Right atrium auricular region (tissue), 2 donors: ENCODE measurements at regions not wholly inside any gene's neighbourhood (a gene's known extent, or its start where the extent isn't known, plus 50 kb on each side); places are given as distances from the start of the nearest gene placed in this dataset.

Experiments
- DNase-seq: peaks from one replicate; pipeline ENCODE4 v3.0.0-alpha.2; 2019; ENCODE audit warnings: low spot score
- H3K27ac ChIP-seq, 2 donors: fragments of 200-600 bp; sonication (generic); 1 replicate in 1 of 2; 2 replicates in 1 of 2; pipeline ENCODE4 v1.5.1; 2016 to 2019
- H3K27me3 ChIP-seq, 2 donors: fragments of 200-600 bp; sonication (generic); one replicate each; pipeline versions ENCODE4 v1.5.1 to v1.6.0; 2017 to 2019
- H3K36me3 ChIP-seq: fragments of 200-600 bp; sonication (generic); one replicate; pipeline ENCODE4 v1.5.1; 2016
- H3K4me1 ChIP-seq, 2 donors: fragments of 200-600 bp; sonication (generic); one replicate each; pipeline versions ENCODE4 v1.5.1 to v1.6.0; 2017 to 2019
- H3K4me3 ChIP-seq, 2 donors: fragments of 200-600 bp; sonication (generic); 1 replicate in 1 of 2; 2 replicates in 1 of 2; pipeline ENCODE4 v1.5.1; 2017 to 2019; ENCODE audit warnings: mild to moderate bottlenecking in 1 of 2, moderate library complexity in 1 of 2
- H3K9me3 ChIP-seq, 2 donors: fragments of 200-600 bp; sonication (generic); one replicate each; pipeline ENCODE4 v1.5.1; 2019
- TF ChIP-seq, protein P1 (sequence below), 2 donors: fragments of 200-600 bp; sonication (generic); IDR thresholded peaks; one replicate each; pipeline ENCODE4 v1.5.1; 2019; ENCODE audit warnings: antibody characterized with exemption in 2 of 2

DNA sequence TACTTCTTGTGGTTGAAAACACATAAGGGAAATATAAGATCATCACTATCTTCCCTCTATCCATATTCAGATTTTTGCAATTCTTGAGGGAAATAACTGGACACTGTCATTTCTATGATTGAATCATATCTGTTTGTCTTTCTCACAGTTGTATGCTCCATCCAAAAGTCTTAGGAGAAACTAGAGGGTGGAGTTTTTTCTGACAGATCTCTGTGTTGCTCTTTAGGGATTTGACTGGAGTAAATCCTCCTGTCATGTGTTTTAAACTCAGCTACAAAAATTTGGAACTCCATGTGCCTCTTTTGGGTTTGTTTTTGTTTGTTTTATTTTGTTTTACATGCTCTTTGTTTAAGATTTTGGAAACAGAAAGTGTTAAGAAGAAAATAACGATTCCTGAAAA, 136.5 kb downstream of the SPATA18 start:
- Histone ChIP-seq H3K9me3 (no peaks in the 10 kb centered on the region), H3K36me3 (no peaks in the 10 kb centered on the region), H3K4me3 (no peak overlapping the region), H3K4me1 (no peaks in the 10 kb centered on the region), H3K27ac (no peak overlapping the region), H3K27me3 (no peaks in the 10 kb centered on the region)
- TF ChIP-seq, protein P1, sequence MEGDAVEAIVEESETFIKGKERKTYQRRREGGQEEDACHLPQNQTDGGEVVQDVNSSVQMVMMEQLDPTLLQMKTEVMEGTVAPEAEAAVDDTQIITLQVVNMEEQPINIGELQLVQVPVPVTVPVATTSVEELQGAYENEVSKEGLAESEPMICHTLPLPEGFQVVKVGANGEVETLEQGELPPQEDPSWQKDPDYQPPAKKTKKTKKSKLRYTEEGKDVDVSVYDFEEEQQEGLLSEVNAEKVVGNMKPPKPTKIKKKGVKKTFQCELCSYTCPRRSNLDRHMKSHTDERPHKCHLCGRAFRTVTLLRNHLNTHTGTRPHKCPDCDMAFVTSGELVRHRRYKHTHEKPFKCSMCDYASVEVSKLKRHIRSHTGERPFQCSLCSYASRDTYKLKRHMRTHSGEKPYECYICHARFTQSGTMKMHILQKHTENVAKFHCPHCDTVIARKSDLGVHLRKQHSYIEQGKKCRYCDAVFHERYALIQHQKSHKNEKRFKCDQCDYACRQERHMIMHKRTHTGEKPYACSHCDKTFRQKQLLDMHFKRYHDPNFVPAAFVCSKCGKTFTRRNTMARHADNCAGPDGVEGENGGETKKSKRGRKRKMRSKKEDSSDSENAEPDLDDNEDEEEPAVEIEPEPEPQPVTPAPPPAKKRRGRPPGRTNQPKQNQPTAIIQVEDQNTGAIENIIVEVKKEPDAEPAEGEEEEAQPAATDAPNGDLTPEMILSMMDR (IDR thresholded peaks at IDR 0.05): no peak
- no peak for DNase-seq

DNA sequence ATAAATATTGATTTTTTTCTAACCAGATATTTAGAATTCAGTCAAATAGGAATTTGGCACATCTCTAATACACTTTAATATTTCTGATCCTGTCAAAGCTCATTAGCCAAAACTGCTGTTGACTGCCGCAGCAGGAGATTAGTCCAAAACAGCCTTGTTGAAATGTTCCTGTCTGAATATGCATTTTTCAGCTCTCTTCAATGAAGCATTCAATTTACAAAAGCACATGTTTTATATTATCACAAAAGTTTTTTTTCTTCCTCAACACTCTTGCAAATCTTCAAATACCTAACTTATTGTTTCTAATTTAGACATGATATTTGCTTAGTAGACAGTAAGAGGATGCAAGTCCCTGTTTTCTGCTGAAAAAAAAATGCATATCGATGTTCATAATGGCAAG, 140.9 kb downstream of the SPATA18 start:
- Histone ChIP-seq H3K9me3 (no peaks in the 10 kb centered on the region), H3K4me3 (no peak overlapping the region), H3K36me3 (no peaks in the 10 kb centered on the region), H3K27me3 (no peaks in the 10 kb centered on the region), H3K4me1 (no peaks in the 10 kb centered on the region), H3K27ac (no peak overlapping the region)
- no peak for DNase-seq
- TF ChIP-seq, protein P1 (IDR thresholded peaks at IDR 0.05): no peak

DNA sequence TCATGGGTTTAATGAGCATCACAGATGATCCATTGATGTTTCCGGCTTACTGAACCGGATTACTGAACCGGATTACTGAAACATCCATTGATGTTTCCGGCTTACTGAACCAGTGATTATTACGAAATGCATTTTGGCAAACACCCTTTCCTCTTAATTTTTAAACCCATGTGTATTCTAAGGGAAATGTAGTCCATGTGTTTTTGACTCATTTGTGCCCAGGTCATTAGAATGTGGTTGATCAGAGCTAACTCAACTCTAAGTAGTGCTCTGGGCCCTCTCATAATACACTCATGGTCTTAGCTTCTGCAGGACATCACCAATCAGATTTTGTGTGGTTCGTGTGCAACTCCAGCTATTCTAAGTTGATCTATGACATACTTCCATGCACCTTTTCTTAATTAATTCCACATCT, 141.6 kb downstream of the SPATA18 start:
- no peak overlapping the region for H3K27ac ChIP-seq
- no peaks in the 10 kb centered on the region for H3K4me1 ChIP-seq
- no peaks in the 10 kb centered on the region for H3K36me3 ChIP-seq
- no peak for DNase-seq
- H3K27me3 ChIP-seq: no peaks in the 10 kb centered on the region
- TF ChIP-seq, protein P1 (IDR thresholded peaks at IDR 0.05): no peak
- no peak overlapping the region for H3K4me3 ChIP-seq
- no peaks in the 10 kb centered on the region for H3K9me3 ChIP-seq

DNA sequence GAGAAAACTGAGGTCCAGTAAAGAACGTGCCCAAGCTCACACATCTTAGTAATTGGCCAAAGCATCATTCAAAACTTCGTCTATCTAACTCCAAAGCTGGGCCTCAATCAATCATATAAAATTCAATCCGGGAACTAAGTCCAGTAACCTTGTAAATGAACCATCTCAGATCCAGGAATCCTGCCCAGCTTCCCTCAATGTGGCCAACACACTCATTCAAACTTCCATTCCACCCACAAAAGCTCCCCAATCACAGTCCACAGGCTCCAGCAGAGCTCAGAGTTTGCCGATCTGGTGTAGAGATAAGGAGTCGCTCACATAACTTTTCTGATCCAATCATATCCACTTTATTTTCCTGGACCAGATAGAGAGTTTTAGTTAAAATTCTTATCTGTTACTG, 144.8 kb downstream of the SPATA18 start:
- TF ChIP-seq, protein P1 (IDR thresholded peaks at IDR 0.05): no peak
- no peak for DNase-seq

DNA sequence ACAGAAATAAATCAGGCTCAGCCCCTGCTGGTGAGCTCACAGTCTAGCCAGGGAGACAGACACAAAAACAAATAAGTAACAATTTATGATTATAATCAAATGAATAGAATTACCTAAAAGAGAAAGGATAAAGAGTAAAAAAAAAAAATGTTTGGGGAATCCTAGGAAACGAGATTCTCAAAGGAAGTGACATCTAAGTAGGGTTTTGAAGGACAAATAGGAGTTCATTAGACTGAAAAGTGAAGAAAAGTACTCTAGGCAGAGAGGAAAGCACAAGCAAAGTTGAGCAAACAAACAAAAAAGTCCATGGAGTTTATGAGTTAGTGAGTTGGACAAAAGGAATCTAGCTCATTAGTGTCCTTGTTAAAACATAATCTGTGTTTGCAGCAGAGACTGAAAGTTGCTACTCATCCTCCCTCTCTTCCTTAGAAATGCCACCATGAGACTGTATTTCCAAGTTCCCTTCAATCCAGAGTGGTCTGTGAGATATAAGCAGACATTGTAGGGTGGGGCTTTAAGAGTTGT, 145.6 kb downstream of the SPATA18 start:
- Histone ChIP-seq H3K9me3 (no peaks in the 10 kb centered on the region), H3K27ac (no peak overlapping the region), H3K36me3 (no peaks in the 10 kb centered on the region), H3K4me1 (no peaks in the 10 kb centered on the region), H3K27me3 (no peaks in the 10 kb centered on the region), H3K4me3 (no peak overlapping the region)
- DNase-seq: no peak
- TF ChIP-seq, protein P1 (IDR thresholded peaks at IDR 0.05): no peak

More for the DNA sequence above, 144.8 kb downstream of the SPATA18 start:
- Histone ChIP-seq H3K36me3 (no peaks in the 10 kb centered on the region), H3K4me1 (no peaks in the 10 kb centered on the region), H3K27me3 (no peaks in the 10 kb centered on the region), H3K9me3 (no peaks in the 10 kb centered on the region), H3K4me3 (no peak overlapping the region), H3K27ac (no peak overlapping the region)

DNA sequence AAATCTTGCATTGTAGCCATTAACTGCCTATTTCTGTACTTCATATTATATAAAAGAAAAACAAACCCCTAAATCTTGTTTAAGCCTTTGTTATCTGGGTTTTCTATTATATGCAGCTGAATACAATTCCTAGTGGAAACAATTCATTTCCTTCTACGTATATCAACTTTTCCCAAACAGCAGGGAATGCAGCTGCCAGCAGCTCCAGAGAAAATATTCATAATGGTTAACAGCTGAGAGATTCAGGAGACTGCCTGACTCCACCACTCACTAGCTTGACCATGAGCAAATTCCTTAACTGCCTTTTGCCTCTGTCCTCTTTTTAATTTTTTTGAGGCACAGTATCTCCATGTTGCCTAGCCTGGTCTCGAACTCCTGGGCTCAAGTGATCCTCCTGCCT, 146.2 kb downstream of the SPATA18 start:
- Histone ChIP-seq H3K4me3 (no peak overlapping the region), H3K27ac (no peak overlapping the region), H3K4me1 (no peaks in the 10 kb centered on the region), H3K36me3 (no peaks in the 10 kb centered on the region), H3K27me3 (no peaks in the 10 kb centered on the region), H3K9me3 (no peaks in the 10 kb centered on the region)
- TF ChIP-seq, protein P1 (IDR thresholded peaks at IDR 0.05): no peak
- no peak for DNase-seq
